ENCODE measurements at regions not wholly inside any gene's neighbourhood (a gene's known extent, or its start where the extent isn't known, plus 50 kb on each side); places are given as distances from the start of the nearest gene placed in this dataset.

GRCh38 chr18:28973324-28973723, 796.4 kb upstream of the CDH2 start:
- H3K4me2 ChIP-seq (ENCODE audit: low read length) = no peak overlapping the region
- no peak overlapping the region for H3K4me3 ChIP-seq (ENCODE audit: low read length)
- no peaks in the 10 kb centered on the region for H3K36me3 ChIP-seq (ENCODE audit: control insufficient read depth, low read length)
- H3K4me1 ChIP-seq (ENCODE audit: control insufficient read depth, low read length) = no peaks in the 10 kb centered on the region
- H4K20me1 ChIP-seq (ENCODE audit: control insufficient read depth, insufficient read depth, low read depth, low read length) = no peaks in the 10 kb centered on the region
- no peak overlapping the region for H3K27ac ChIP-seq (ENCODE audit: low read depth, low read length)
- H3K9me2 ChIP-seq (replicated peaks; ENCODE audit: control insufficient read depth, low read length) = no peaks in the 10 kb centered on the region
- TF ChIP-seq EZH2phosphoT487 (IDR thresholded peaks at IDR 0.05; ENCODE audit: borderline replicate concordance, low read length) (no peak), CTCF (IDR thresholded peaks at IDR 0.05; ENCODE audit: low read depth, low read length, poor library complexity, severe bottlenecking) (no peak)
- H3K79me2 ChIP-seq (ENCODE audit: control insufficient read depth, low read length) = no peaks in the 10 kb centered on the region
- H3F3A ChIP-seq (ENCODE audit: control insufficient read depth, insufficient read depth) = no peaks in the 10 kb centered on the region
- no peaks in the 10 kb centered on the region; the same call in 1 of the 2 replicates for H3K9me3 ChIP-seq (ENCODE audit: control insufficient read depth, insufficient read depth, low read length)
- no peaks in the 10 kb centered on the region for H3K27me3 ChIP-seq (ENCODE audit: control insufficient read depth, low read length)

- H3K4me3 ChIP-seq (ENCODE audit: low read length) = no peak overlapping the region
- H3F3A ChIP-seq (ENCODE audit: control insufficient read depth, insufficient read depth) = no peaks in the 10 kb centered on the region
- no peak for TF ChIP-seq CTCF (IDR thresholded peaks at IDR 0.05; ENCODE audit: low read depth, low read length, poor library complexity, severe bottlenecking)
- TF ChIP-seq EZH2phosphoT487 (IDR thresholded peaks at IDR 0.05; ENCODE audit: borderline replicate concordance, low read length) = no peak
- no peaks in the 10 kb centered on the region for H3K36me3 ChIP-seq (ENCODE audit: control insufficient read depth, low read length)
- no peak overlapping the region for H3K4me2 ChIP-seq (ENCODE audit: low read length)
- no peaks in the 10 kb centered on the region for H3K9me2 ChIP-seq (replicated peaks; ENCODE audit: control insufficient read depth, low read length)
- H3K27ac ChIP-seq (ENCODE audit: low read depth, low read length) = no peak overlapping the region
- no peaks in the 10 kb centered on the region for H3K79me2 ChIP-seq (ENCODE audit: control insufficient read depth, low read length)
- no peaks in the 10 kb centered on the region for H3K4me1 ChIP-seq (ENCODE audit: control insufficient read depth, low read length)
- no peaks in the 10 kb centered on the region for H4K20me1 ChIP-seq (ENCODE audit: control insufficient read depth, insufficient read depth, low read depth, low read length)
- no peaks in the 10 kb centered on the region; the same call in 1 of the 2 replicates for H3K9me3 ChIP-seq (ENCODE audit: control insufficient read depth, insufficient read depth, low read length)
- H3K27me3 ChIP-seq (ENCODE audit: control insufficient read depth, low read length) = no peaks in the 10 kb centered on the region
These were observed 795.5 kb upstream of the CDH2 start for GRCh38 chr18:28972333-28972907.

- TF ChIP-seq CTCF (IDR thresholded peaks at IDR 0.05; ENCODE audit: low read depth, low read length, poor library complexity, severe bottlenecking) (no peak), EZH2phosphoT487 (IDR thresholded peaks at IDR 0.05; ENCODE audit: borderline replicate concordance, low read length) (no peak)
- no peak overlapping the region for H3K4me3 ChIP-seq (ENCODE audit: low read length)
- no peaks in the 10 kb centered on the region for H3K9me3 ChIP-seq (ENCODE audit: control insufficient read depth, insufficient read depth, low read length)
- H3K4me2 ChIP-seq (ENCODE audit: low read length) = no peak overlapping the region
- no peaks in the 10 kb centered on the region for H3K36me3 ChIP-seq (ENCODE audit: control insufficient read depth, low read length)
- H4K20me1 ChIP-seq (ENCODE audit: control insufficient read depth, insufficient read depth, low read depth, low read length) = no peaks in the 10 kb centered on the region
- H3K4me1 ChIP-seq (ENCODE audit: control insufficient read depth, low read length) = no peaks in the 10 kb centered on the region
- no peaks in the 10 kb centered on the region for H3K79me2 ChIP-seq (ENCODE audit: control insufficient read depth, low read length)
- H3K9me2 ChIP-seq (replicated peaks; ENCODE audit: control insufficient read depth, low read length) = no peaks in the 10 kb centered on the region
- no peak overlapping the region for H3K27ac ChIP-seq (ENCODE audit: low read depth, low read length)
- no peaks in the 10 kb centered on the region for H3F3A ChIP-seq (ENCODE audit: control insufficient read depth, insufficient read depth)
- no peaks in the 10 kb centered on the region for H3K27me3 ChIP-seq (ENCODE audit: control insufficient read depth, low read length)
These were observed 786.6 kb upstream of the CDH2 start for GRCh38 chr18:28963481-28963880.

Measured in DOHH2 (cell line).